NCI-H1436 treated with DMSO at 0.1 percent for 48 hours (cell line): ENCODE measurements at regions not wholly inside any gene's neighbourhood (a gene's known extent, or its start where the extent isn't known, plus 50 kb on each side); places are given as distances from the start of the nearest gene placed in this dataset.
"Not testable (repeated sequence)": the region's sequence is repeated elsewhere in the genome, so short reads cannot be mapped to it uniquely, and the experiment has no call there.

Source experiments
- DNase-seq: peaks from one replicate; lab custom pipeline; 2025; lab: John Stamatoyannopoulos, UW

DNA sequence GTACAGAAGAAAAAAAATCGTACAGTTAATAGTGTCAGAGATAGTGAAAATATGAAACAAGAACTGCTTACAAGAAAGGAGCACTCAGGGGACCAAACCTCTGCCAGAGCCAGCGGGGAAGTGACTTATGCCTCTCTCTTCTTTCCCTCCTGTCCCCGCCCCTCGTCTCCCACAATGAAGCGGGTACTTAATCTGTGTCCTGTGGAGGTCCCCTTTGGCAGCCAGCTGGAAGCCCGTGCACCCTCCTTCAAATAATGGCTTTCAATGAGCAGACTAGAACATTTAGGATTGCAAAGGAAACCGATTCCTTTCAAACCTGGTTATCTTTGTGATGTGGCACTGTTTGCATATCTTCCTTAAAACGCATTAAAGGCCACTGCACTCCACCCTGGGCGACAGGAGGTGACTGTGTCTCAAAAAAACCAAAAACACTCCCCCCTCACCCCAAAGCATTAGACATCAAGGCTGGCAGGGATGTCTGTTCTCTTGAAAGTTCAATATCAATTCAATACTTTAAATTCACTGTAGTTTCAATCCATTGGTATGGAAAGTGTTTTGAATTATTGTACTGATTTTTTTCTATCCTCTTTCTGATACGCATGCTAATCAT lies 51.7 kb downstream of the PPIAL4C start:
- not testable (repeated sequence) for DNase-seq

- peak; percentile 10 for DNase-seq
Measured at GRCh38 chr1:149636286-149637122, 52.9 kb downstream of the PPIAL4C start.

DNA sequence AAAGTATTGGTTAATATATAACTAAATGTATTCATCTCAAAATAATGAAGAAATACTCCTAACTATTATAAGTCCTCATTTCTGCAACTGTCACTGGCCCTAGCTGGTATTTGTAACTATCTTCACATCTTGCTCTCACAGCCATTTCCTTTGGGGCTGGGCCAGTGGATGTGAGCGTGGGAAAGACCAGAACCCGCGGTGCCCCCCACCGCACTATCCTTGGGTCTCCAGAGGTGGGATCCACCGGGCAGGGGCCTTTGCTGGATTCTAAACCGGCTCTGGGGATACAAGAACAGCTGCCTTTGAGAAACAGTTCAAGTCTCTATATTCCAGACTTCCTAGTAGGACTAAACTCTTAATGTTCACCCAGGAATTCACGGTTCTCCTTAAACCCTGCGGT lies 54.8 kb downstream of the PPIAL4C start:
- not testable (repeated sequence) for DNase-seq

- DNase-seq = not testable (repeated sequence)
Measured at GRCh38 chr1:149638901-149639658, 55.4 kb downstream of the PPIAL4C start.

GRCh38 chr1:149641179-149641578 lies 57.5 kb downstream of the PPIAL4C start:
- DNase-seq = not testable (repeated sequence)

DNA sequence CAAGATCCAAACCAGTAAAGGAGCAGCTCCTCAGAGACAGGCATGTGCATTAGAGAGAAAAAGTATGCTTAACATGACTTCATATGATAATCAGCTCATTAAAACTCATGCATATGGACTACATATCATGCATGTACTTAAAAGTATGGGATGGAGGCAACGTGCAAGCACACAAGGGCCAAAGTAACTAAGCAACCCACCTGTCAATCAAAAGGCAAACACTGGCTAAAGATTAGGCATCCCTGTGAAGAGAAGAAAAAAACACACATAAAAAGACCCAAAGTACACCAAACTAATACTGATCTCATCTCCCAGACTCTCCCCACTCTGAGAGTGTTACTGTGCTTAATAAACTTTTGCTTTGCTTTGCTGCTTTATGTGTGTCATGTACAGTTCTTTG lies 61.2 kb downstream of the PPIAL4C start:
- not testable (repeated sequence) for DNase-seq

- not testable (repeated sequence) for DNase-seq
Measured at GRCh38 chr1:149646360-149647017, 62.8 kb downstream of the PPIAL4C start.

GRCh38 chr1:149647018-149647373 lies 63.3 kb downstream of the PPIAL4C start:
- DNase-seq = not testable (repeated sequence)

GRCh38 chr1:149657750-149658149 lies 74.1 kb downstream of the PPIAL4C start:
- not testable (repeated sequence) for DNase-seq

GRCh38 chr1:149658175-149658574 lies 74.5 kb downstream of the PPIAL4C start:
- DNase-seq = not testable (repeated sequence)

DNA sequence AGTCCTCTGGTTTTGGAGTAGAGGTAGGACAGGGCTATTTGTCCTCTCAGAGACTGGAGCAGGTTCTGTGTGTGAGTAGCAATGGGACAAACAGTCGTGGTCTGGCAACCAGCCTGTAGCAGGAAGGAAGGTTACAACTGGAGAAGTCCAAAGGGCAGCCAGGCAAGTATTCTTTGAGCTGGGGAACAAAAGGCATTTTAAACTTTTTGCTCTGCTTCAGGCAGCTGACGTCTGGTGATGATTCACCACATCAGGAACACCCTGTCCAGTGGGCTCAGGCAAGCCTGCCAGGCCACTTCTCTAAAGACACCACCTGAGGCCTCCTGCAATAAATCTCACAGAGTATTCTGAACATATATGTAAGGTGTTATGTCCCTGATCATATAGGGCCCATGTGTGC lies 81.0 kb downstream of the PPIAL4C start:
- DNase-seq = not testable (repeated sequence)

DNA sequence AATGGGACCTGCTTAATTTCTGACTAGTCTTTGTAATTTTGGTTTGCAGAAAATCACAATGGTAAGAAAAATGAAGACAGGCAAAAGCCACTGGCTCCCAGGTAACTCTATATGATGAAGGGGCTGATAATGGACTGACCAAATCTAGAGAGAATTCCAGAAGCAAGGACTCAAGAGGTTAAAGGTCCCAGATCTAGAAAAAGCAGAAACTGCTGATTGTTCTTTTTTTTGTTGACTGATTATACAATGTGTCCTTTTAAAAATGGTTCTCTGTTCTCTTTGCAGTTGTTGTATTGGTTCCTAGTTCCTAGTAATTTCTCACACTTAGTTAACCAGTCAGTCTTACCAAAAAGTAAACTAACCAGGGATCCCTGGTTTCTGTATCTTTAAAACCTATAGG lies 81.4 kb downstream of the PPIAL4C start:
- DNase-seq = not testable (repeated sequence)

GRCh38 chr1:149665528-149665927 lies 81.9 kb downstream of the PPIAL4C start:
- DNase-seq = not testable (repeated sequence)

- not testable (repeated sequence) for DNase-seq
Measured at GRCh38 chr1:149673231-149673909, 89.7 kb downstream of the PPIAL4C start.

DNA sequence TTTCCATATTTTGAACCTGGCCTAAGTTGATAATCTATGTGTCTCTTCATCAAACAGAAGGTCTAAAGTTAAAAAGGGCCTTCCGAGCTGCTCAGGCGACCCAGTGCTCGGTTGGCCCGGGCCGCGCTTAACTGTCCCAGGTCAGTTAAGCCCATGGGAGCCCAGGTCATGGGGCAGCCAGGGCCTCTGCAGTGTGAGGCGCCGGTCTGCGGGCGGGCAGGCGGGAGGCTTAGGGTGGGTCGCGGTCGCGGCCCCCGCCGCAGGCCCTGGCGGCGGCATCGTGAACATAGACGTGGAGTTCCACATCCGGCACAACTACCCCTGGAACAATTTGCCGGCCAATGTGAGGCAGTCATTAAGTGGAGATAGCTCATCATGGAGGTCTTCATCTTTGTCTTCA lies 91.3 kb downstream of the PPIAL4C start:
- not testable (repeated sequence) for DNase-seq

DNA sequence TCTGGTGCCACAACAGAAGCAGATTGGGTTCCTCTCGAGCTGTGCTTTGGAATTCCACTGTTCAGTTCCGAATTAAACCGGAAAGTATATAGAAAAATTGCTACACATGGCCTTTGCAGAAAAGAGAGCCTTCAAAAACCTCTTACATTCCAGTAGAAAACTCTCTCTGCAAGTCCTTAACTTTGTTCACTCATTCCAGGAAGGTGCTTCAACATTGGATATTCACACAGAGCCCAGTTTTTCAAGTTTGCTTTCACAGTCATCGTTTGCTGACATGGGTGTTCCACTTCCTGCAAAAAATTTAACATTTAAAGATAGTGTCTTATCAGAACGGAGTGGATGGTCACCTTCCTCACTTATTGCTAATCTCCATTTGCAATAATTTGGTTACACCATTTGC lies 93.7 kb downstream of the PPIAL4C start:
- DNase-seq = not testable (repeated sequence)

DNA sequence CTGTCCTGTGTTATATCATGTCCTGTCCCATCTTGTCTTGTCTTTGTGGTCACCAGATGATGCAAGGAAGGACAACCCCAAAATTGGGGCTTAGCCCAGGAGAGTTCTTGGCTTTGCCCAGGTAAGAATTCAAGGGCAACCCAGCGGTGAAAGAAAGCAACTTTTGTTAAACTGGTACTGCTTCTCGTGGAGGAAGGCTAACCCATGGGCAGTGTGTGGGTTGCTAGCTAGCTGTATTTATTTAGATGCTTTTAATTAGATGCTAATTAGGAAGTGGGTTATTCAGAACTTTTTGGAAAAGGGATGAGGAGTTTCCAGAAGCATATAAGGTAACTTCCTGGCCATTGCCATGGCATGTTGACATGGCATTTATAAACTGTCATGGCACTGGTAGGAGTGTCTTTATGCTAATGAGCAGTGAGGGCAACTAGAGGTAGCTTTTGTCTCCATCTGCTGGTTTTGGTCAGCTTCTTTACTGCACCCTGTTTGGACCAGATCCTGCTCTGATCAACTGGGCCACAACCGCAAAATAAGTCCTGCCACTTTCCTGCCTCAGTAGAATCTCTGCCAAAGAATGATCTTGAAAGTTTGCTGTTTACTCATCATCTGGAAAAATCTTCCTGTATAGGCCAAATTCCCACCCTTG lies 95.8 kb upstream of the FCGR1A start:
- DNase-seq = not testable (repeated sequence)

- DNase-seq = not testable (repeated sequence)
Measured at GRCh38 chr1:149691399-149691798, 91.1 kb upstream of the FCGR1A start.

DNA sequence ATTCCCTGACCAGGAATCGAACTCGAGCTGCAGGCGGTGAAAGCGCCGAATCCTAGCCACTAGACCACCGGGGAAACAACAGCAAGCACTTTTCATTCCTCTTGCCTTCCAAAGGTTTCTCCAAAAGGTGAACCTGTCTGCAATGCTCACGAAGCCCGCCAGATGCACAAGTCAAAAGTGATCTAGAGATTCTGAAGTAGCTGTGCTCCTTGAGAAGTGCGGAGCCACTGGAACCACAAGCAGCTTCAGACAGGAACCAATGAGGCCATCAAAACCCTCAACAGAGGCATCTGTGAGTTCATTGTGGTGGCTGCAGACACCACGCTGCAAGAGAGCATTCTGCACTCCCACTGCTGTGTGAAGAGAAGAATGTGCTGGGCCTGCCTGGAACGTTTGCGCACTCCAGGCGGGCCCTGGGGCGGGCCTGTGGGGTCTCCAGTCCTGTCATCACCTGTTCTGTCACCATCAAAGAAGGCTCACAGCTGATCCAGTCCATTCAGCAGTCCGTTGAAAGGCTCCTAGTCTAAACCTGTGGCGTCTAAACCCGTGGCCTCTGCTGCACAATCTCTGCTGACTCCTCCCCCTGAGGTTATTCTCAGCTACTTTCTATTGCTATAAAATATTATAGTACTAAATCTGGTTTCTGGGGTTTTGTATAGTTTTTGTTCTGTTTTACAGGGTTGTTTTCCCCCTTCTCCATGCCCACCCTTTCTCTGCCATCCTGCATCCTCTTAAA lies 89.5 kb upstream of the FCGR1A start:
- DNase-seq = not testable (repeated sequence)

- DNase-seq = not testable (repeated sequence)
Measured at GRCh38 chr1:149695066-149695465, 87.4 kb upstream of the FCGR1A start.
